Loucy (cell line): ENCODE measurements at regions not wholly inside any gene's neighbourhood (a gene's known extent, or its start where the extent isn't known, plus 50 kb on each side); places are given as distances from the start of the nearest gene placed in this dataset.

ENCODE experiments used
- H2AFZ ChIP-seq: fragments of 200-600 bp; sonication (generic); 2 replicates; pipeline ENCODE4 v1.6.0; 2016; ENCODE audit warnings: antibody characterized with exemption, mild to moderate bottlenecking, low read length, moderate library complexity
- H3F3A ChIP-seq: fragments of 200-600 bp; 2 replicates; pipeline ENCODE4 v1.6.0; 2016; ENCODE audit warnings: antibody characterized with exemption, low read depth, mild to moderate bottlenecking
- H3K27me3 ChIP-seq: fragments of 200-600 bp; sonication (generic); 2 replicates; pipeline ENCODE4 v1.6.1; 2014; ENCODE audit warnings: low read length, mild to moderate bottlenecking; ENCODE audit not compliant: insufficient read depth, poor library complexity, severe bottlenecking
- H3K36me3 ChIP-seq: fragments of 200-600 bp; sonication (generic); 2 replicates; pipeline ENCODE4 v1.6.1; 2016; ENCODE audit warnings: low read length; ENCODE audit not compliant: insufficient read depth
- H3K4me1 ChIP-seq: fragments of 200-600 bp; sonication (generic); 2 replicates; pipeline ENCODE4 v1.5.1; 2014; ENCODE audit warnings: low read length, mild to moderate bottlenecking; ENCODE audit not compliant: insufficient read depth, poor library complexity, severe bottlenecking
- H3K4me2 ChIP-seq: fragments of 200-600 bp; sonication (generic); 2 replicates; pipeline ENCODE4 v1.6.0; 2014; ENCODE audit warnings: antibody characterized with exemption, low read length, low read depth, mild to moderate bottlenecking; ENCODE audit not compliant: poor library complexity, severe bottlenecking
- H3K4me3 ChIP-seq: fragments of 200-600 bp; sonication (generic); 2 replicates; pipeline ENCODE4 v1.5.1; 2014; ENCODE audit warnings: low read length, mild to moderate bottlenecking, mixed read lengths; ENCODE audit not compliant: poor library complexity, severe bottlenecking
- H3K79me2 ChIP-seq: fragments of 200-600 bp; sonication (generic); 2 replicates; pipeline ENCODE4 v1.6.1; 2014; ENCODE audit warnings: low read length; ENCODE audit not compliant: insufficient read depth
- H3K9ac ChIP-seq: fragments of 200-600 bp; sonication (generic); 2 replicates; pipeline ENCODE4 v1.6.0; 2014; ENCODE audit warnings: mild to moderate bottlenecking, low read depth, low read length, moderate library complexity; ENCODE audit not compliant: poor library complexity, severe bottlenecking
- H3K9me2 ChIP-seq: fragments of 200-600 bp; sonication (generic); replicated peaks from 2 replicates; pipeline ENCODE4 v1.6.1; 2016; ENCODE audit warnings: low read depth, low read length, mixed read lengths
- H3K9me3 ChIP-seq: fragments of 200-600 bp; sonication (generic); 2 replicates; pipeline ENCODE4 v1.6.1; 2014; ENCODE audit warnings: mild to moderate bottlenecking, antibody characterized with exemption, low read length, low read depth; ENCODE audit not compliant: insufficient read depth
- H4K20me1 ChIP-seq: fragments of 200-600 bp; sonication (generic); 2 replicates; pipeline ENCODE4 v1.6.0; 2014; ENCODE audit warnings: antibody characterized with exemption, low read length, mild to moderate bottlenecking; ENCODE audit not compliant: insufficient read depth, poor library complexity, severe bottlenecking
- EZH2phosphoT487 ChIP-seq: fragments of 200-600 bp; IDR thresholded peaks from 2 replicates; pipeline ENCODE4 v1.6.1; 2018; ENCODE audit warnings: antibody characterized with exemption, mild to moderate bottlenecking, moderate library complexity, borderline replicate concordance
- TF ChIP-seq, protein P1 (sequence below): fragments of 200-600 bp; sonication (generic); conservative IDR thresholded peaks from 2 replicates; pipeline ENCODE4 v1.5.1; 2014; ENCODE audit warnings: mild to moderate bottlenecking, antibody characterized with exemption, low read length

DNA sequence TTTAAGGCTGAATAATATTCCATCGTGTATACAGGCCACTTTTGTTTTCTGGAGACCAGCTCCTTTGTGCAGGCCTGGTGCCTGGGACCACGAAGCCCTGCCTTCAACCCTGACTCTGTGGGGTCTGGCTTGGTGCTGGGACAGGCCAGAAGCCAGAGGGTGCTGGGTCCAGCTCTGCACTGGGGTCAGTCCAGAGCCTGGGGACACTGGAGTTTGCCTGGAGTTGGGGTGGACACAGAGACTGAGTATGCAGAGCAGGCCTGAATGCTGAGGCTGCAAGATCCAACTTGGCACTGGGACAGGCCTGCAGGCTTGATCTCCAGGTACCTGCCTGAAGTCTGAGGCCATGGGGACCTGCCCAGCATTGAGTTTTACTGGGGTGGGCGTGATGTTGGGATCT lies 558.8 kb upstream of the CNTNAP2 start:
- Histone ChIP-seq H3K9me2 (no peaks in the 10 kb centered on the region), H3F3A (no peaks in the 10 kb centered on the region), H2AFZ (no peak overlapping the region), H3K27me3 (no peaks in the 10 kb centered on the region), H3K9me3 (no peaks in the 10 kb centered on the region), H4K20me1 (no peaks in the 10 kb centered on the region), H3K4me2 (no peak overlapping the region), H3K9ac (no peak overlapping the region), H3K4me1 (no peaks in the 10 kb centered on the region), H3K4me3 (no peak overlapping the region), H3K79me2 (no peaks in the 10 kb centered on the region), H3K36me3 (no peaks in the 10 kb centered on the region)
- TF ChIP-seq EZH2phosphoT487: no peak
- TF ChIP-seq, protein P1, sequence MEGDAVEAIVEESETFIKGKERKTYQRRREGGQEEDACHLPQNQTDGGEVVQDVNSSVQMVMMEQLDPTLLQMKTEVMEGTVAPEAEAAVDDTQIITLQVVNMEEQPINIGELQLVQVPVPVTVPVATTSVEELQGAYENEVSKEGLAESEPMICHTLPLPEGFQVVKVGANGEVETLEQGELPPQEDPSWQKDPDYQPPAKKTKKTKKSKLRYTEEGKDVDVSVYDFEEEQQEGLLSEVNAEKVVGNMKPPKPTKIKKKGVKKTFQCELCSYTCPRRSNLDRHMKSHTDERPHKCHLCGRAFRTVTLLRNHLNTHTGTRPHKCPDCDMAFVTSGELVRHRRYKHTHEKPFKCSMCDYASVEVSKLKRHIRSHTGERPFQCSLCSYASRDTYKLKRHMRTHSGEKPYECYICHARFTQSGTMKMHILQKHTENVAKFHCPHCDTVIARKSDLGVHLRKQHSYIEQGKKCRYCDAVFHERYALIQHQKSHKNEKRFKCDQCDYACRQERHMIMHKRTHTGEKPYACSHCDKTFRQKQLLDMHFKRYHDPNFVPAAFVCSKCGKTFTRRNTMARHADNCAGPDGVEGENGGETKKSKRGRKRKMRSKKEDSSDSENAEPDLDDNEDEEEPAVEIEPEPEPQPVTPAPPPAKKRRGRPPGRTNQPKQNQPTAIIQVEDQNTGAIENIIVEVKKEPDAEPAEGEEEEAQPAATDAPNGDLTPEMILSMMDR: no peak

DNA sequence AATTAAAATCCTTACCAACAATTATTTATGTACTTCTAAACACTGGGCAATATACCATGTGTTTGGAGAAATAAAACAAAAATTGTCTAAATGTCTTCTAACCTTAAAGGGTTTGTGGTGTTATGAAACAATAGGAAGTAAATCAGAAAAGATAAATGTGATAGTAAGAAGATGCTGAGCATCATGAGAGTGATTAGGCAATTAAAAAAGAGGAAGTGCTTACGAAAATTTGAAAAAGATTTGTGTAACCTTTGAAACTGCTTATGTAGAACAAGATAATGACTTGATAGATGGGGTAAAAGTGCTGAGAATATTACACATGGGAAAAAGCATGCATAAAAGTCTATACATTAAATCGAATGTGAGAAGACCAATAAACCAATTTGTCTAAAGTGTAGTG lies 573.4 kb upstream of the CNTNAP2 start:
- no peaks in the 10 kb centered on the region for H3K36me3 ChIP-seq
- no peak for TF ChIP-seq EZH2phosphoT487
- TF ChIP-seq, protein P1: no peak
- H3K4me1 ChIP-seq: no peaks in the 10 kb centered on the region
- H3K9ac ChIP-seq: no peak overlapping the region
- no peak overlapping the region for H3K4me3 ChIP-seq
- H3K79me2 ChIP-seq: no peaks in the 10 kb centered on the region
- H4K20me1 ChIP-seq: no peaks in the 10 kb centered on the region
- no peaks in the 10 kb centered on the region for H3K9me2 ChIP-seq
- H3K4me2 ChIP-seq: no peak overlapping the region
- no peaks in the 10 kb centered on the region for H3K27me3 ChIP-seq
- no peak overlapping the region for H2AFZ ChIP-seq
- no peaks in the 10 kb centered on the region for H3K9me3 ChIP-seq
- no peaks in the 10 kb centered on the region for H3F3A ChIP-seq

DNA sequence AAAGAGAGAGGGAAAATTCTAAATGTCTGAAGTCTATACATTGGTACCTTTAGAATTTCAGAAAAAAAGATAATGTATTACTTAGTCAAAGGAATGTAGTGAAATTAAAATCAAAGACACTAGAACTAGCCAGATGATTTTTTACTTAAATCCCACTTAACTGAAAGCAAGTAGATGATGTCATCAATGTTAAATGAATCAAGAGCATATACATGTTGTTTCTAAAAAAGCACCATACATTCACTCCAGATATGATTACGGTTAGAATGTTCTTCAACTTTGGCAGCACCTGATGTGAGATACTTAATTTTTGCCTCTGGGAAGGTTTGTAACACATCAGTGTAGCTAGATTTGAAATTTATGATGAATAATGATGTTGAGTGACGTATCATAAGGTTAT lies 576.7 kb upstream of the CNTNAP2 start:
- Histone ChIP-seq H3K4me2 (no peak overlapping the region), H3K9me3 (no peaks in the 10 kb centered on the region), H3F3A (no peaks in the 10 kb centered on the region), H2AFZ (no peak overlapping the region), H3K4me3 (no peak overlapping the region), H3K27me3 (no peaks in the 10 kb centered on the region), H4K20me1 (no peaks in the 10 kb centered on the region), H3K4me1 (no peaks in the 10 kb centered on the region), H3K9me2 (no peaks in the 10 kb centered on the region), H3K36me3 (no peaks in the 10 kb centered on the region), H3K9ac (no peak overlapping the region), H3K79me2 (no peaks in the 10 kb centered on the region)
- TF ChIP-seq, protein P1: no peak
- TF ChIP-seq EZH2phosphoT487: no peak
